Skin of body (tissue), 1 donor: ENCODE measurements at regions not wholly inside any gene's neighbourhood (a gene's known extent, or its start where the extent isn't known, plus 50 kb on each side); places are given as distances from the start of the nearest gene placed in this dataset.
"Not testable (repeated sequence)": the region's sequence is repeated elsewhere in the genome, so short reads cannot be mapped to it uniquely, and the experiment has no call there.

Source experiments
- DNase-seq: peaks from one replicate; lab custom pipeline; 2025; lab: John Stamatoyannopoulos, UW

DNA sequence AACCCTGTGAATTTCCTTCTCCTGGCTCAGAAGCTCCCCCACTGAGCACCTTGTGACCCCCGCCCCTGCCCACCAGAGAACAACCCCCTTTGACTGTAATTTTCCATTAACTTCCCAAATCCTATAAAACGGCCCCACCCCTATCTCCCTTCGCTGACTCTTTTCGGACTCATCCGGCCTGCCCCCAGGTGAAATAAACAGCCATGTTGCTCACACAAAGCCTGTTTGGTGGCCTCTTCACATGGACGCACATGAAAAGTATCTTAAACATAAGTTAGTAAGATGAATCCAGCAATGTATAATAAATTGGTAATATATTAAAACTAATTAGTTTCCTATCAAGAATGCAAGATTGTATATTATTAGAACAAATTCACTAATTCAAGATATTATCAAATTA, 462.3 kb upstream of the NETO1 start:
- DNase-seq = not testable (repeated sequence)

DNA sequence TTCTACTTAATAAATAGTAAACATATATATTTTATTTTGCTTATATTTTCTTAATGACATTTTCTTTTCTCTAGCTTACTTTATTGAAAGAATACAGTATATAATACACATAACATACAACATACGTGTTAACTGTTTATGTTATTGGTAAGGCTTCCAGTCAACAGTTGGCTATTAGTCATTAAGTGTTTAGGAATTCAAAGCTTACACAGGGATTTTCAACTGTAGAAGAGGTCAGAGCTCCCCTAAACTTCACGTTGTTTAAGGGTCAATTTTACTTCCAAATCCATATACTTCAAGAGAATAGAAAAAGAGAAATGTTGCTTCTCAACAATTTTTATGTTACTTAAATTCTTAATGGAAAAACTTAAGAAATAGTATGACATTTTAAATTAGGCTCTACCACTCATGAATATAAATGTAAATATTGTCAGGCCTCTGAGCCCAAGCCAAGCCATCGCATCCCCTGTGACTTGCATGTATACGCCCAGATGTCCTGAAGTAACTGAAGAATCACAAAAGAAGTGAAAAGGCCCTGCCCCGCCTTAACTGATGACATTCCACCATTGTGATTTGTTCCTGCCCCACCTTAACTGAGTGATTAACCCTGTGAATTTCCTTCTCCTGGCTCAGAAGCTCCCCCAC, 456.5 kb upstream of the NETO1 start:
- not testable (repeated sequence) for DNase-seq

DNA sequence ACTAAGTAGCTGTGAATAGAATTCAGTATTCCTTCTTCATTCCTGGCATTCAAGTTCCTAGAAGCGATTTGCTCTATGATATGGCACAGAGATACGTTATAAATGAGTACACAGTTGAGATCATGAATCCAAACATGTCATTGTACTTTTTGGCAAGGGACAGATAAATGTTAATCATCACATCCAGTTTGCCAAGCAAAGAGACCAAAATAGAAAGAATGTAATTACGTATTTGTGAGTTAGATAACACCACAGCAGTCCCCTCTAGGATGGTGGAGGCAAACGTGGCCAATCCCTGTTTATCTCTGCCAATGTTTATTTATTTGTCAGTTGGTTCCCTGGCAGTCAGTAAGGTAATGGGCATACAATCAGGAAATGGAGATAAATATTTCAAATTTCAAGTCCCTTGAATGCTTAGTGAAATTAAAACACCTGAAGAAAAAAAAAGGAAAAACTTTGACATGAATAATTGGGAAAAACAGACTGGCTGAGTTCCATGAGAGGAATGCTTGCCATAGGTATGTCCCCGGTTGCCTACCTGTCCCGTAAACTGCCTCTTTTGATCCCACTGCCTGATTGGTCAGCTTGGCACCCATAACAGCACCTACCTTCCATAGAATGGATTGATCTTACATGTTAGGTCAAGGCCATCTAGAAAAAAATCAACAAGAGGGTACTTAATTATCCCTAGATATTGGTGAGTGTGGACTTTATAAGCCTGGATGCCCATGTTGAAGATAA, 451.1 kb upstream of the NETO1 start:
- no peak for DNase-seq

DNA sequence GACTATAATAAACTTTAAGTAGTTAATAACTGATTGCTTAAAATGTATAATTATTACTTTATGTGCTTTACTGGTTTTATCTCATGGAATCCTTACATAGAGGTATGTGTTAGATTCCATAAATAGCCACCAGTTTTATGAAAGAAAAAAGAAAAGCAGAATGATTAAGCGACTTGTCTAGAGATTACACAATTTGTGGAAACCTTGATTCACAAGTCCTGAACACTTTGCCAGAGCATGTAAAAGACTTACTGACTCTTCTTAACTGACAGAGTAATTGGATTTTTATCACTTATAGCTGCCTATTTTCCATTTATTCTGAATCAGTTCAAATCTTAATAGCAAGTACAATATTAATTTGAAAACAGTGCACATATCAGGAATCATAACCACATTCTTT, 448.7 kb upstream of the NETO1 start:
- no peak for DNase-seq

DNA sequence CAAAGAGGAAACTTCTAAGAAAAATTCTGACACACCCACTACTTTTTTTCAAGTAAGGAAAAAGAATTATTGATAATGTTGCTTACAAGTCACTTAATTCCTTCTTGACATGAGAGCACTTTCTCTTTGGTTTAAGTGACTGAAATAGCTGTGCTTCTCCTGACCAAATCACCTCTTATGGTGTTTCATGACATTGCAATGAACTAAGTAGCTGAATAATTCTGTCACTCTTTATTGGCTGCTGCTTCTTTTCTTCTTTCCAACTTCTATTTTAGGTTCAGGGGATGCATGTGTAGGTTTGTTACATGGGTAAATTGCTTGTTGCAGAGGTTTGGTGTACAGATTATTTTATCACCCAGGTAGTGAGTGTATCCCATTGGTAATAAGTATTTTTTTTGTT, 447.6 kb upstream of the NETO1 start:
- DNase-seq = no peak

DNA sequence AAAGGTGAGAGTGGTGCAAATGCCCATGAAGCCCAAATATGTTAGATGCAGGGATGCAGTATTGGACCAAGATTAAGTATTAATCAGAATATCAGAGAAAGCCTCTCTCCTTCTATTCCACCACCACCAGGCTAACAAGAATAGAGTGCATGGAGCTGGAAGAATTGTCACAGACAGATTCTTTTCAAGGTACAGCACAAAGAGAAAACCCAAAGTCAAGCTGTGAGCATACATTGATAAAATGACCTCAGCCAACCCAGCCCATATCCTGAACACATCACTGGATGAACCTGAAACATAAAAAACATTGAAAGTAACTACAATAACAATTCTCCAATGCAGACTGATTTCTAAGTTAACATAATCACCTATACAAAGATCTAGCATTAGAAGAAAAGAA, 445.7 kb upstream of the NETO1 start:
- no peak for DNase-seq

DNA sequence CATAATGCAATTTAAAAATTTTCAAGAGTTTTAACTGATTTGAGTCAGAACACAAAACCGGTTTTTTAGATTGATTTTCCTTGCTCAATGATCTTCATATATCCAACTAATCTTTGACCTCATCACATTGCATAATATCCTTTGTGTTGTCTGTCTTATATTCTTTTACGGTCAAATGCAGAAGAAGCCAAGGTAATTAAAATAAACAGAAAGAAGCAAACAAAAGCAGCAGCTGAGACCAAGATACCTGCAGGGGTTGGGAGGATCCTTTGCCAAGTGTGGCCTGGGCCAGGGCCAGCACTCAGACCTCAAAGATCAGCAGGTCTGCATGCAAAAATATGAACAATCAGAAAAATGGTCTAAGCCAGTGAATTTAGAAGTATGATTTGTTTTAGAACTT, 428.9 kb upstream of the NETO1 start:
- no peak for DNase-seq

DNA sequence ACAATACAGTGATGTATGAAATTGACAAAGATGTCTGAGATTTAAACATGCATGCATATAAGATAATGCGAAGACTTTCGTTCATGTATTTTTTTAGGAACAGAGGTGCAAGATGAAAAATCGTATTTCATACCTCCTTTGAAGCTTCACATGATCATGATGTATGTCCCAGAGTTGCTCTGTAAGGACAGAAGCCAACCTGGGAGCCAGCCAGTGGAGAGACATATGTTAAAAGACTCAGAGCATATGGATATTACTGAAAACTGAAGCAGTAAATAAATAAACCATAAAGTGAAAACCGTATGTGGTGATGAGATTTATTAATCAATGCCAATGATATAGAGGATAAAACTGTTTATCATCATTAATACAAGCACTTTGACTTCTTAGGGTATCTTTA, 424.4 kb upstream of the NETO1 start:
- no peak for DNase-seq

DNA sequence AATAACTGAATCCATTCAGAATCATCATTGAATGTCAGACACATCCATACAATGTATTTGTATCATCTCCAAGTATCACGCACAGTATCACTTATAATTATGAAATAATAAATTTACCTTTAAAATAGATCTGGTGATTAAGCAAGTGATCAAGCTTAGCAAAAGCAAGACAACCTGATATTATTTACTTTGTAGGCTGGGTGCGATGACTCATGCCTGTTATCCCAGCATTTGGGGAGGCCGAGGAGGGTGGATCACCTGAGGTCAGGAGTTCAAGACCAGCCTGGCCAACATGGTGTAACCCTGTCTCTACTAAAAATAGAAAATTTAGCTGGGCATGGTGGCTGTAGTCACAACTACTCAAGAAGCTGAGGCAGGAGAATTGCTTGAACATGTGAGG, 421.0 kb upstream of the NETO1 start:
- no peak for DNase-seq

DNA sequence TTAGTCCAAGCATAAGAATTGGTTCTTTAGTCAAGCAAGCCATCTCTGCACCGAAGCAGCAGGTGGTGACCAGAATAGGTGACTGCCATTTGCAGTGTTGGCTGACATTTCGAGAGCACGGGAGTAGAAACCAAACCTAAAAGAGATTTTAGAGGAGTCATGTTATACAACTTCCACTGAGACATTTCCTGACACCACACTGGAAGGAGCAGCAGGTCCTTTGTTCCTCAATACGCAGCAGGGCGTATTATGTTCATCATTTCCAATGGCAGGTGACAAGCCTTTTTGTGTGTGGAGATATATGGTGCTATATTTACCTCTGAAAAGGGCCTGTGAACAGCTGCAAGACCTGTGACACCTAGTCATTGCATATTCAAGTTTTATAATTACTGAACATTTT, 418.8 kb upstream of the NETO1 start:
- DNase-seq = no peak

DNA sequence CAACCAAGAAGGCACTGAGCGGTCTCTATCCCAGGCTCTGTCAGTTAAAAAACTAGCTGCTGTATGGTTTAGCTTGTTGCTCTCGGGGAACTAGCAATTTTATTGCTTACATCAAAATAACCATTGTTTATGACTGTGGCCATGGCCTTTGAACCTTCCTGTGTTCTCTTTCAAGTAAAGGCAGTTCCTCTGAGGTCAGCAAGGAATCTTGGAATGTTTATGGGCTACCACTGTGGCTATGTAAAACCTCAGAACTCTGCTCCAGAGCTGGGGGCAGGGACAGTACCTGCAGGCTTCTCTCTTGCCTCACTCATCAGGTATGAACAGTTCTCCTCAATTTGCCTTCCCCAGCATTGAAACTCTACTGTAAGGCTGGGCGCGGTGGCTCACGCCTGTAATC, 416.0 kb upstream of the NETO1 start:
- no peak for DNase-seq

DNA sequence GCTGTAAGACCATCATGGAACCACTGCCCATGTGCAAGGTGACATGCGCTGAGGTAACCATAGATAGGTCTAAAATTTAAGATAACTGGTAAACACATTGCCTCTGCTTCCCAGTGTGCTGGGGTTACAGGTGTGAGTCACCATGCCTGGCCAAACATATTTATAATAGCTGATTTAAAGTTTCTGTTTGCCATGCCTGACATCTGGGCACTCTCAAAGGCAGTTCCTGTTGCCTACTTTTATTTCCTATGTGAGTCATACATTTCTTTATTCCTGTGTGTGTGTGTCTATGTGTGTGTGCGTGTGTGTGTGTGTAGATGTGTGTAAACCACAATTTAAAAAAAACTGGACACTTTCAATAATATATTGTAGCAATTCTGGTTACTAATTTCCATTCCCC, 415.2 kb upstream of the NETO1 start:
- no peak for DNase-seq

DNA sequence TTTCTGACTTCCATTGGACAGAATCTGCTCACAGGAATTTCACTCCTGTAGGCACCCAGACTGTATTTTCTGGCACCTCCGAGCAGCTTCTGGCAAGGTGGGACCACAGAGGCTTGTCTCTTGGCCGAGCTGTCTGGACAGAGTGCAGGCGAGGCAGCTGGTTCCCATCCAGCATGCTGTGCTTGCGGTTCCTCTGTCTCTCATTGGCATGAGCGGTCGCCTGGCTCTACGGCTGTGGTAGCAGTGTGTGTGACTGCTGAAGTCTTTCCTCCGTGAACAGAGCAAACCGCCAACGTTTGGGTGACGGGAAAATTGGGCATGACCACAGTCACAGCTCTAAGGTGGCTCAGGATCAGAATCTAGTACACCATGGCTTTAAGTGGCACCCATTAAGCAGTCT, 411.7 kb upstream of the NETO1 start:
- DNase-seq = no peak

DNA sequence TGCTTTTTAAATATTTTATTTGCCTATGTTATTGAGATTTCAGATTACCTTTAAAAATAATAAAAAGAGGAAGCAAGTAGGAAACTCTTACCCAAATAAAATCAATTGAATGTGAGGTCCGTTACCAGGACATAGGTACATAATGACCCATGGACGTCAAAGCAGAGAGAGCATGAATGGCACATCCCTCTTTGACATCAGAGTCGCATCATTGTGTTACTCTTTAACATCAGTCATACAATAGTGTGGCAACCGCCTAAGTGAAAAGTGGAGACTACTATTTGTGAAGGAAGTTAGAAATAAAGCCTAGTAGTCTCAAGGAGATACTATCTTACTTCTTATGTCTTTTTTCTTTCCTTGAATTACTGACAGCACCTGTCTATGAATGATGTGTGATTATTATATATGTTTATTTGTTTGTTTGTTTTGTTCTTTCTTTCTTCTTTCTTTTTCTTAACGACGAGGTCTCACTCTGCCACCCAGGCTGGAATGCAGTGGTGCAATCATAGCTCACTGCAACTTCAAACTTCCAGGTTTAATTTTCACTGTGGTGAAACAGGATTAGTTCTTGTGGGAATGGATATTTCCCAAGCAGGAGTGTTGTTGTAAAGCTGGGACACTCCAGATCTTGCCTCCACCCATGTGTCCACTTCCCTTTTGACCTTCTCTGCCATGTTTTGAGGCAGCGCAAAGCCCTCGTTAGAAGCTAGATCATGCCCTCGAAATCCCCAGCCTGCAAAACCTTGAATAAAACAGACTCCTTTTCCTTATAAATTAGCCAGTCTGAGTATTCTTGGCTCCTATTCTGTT, 407.2 kb upstream of the NETO1 start:
- DNase-seq = no peak

DNA sequence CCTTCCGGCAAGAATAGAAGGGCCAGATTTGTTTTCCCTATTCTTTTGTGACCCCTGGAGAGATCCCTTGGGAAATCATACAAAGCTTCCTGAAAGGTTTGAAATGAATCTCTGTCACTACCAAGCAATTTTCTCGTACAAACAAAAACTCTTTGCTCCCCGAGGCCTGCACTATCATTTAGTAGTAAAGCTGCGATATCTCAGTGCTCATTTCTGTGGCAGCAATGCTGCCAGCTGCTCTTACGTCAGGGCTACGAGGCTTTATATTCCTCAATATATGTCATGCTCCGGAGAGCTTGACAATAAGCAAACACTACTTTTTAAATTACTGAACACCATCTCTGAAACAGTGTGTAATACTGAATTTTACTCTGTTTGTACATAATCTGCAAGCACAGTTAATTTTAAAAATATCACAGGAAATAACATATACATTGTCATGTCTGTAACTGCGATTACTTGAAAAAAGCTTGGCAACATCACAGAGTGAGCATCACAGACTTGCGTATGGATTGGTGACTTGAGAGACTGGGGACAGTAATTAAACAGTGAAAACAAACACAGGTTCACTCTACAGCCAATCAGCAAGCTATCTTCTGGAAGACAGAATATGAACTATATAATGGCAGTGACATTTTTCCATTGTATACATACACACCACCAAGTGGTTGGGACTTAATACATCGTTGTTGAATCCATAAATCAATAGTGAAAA, 403.3 kb upstream of the NETO1 start:
- no peak for DNase-seq

DNA sequence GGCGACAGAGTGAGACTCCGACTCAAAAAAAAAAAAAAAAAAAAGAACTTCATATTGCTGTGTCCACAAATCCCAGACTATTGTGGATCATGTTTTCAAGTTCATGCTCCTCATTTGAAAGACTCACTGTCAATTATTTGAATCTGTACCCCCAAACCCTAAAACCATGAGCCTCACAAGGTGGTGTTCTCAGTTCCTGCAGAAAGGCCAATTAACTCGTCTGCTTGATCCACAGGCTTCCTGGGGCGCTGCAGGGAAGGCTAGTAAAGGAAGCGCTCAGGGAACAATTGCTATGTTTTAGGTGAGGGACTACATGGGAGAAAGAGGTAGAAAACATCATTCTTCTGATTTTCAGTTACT, 396.8 kb upstream of the NETO1 start:
- DNase-seq = no peak

DNA sequence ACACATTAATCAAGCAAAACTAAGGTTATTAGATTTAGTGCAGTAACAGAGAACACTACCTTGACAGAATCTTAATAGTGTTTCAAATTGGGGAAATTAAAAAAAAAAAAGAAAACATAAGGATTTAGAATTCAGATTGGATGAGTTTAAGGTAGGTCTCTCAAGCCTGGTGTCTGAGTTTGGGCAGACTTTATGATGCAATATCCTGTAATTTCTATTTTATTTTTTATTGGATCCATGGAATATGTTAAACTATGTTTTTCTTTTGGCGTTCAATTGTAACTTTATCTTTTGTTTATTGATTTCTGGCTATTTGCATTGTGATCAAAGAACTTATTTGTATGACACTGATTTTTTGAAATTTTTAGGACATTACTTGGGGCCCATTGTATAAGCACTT, 394.1 kb upstream of the NETO1 start:
- DNase-seq = no peak

DNA sequence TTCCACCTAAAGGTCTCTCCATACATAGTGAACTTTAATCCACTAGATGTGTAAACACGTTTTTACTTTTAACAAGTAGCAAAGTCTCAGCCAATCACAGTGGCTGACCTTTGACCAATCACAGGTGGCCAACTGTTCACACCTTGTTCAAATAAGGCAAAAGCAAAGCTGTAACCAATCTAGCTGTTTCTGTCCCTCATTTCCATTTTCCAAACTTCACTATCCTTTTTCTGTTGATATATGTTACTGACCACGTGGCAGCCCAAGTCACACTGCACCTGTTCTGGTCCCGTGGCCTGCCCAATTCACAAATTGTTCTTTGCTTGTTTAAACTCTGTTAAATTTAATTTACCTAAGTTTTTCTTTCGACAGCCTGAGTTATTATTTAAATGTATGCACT, 393.5 kb upstream of the NETO1 start:
- no peak for DNase-seq

DNA sequence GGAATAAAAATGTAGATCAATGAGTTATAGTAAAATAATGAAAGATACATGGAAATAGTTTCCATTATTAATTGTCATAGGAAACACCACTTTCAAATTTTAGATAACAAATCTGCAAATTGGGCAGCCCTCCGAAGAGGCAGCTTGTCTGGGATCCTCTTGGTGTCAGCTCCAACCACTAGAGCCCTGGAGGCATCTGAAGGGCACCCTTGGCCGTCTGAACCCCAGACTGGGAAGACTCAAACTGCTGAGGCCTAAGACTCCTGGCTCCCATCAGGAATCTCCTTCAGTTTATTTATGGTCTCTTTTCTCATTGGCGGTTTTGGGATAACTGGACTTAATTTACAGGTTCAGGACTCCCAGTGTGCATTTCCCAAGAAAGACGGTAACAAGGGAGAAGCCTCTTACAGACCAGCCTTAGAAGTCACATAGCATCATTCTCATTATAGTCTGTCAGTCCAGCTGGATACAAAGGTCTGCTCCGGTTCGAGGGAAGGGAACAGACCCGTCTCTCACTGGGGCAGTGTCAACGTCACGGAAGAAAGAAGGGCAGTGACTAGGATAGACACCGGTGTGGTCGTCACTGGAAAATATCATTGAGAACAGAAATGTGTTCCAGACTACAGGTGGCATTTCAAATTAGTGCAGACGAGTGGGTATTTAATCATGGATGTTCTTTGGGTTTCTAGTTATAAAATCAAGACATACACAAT, 390.7 kb upstream of the NETO1 start:
- no peak for DNase-seq

DNA sequence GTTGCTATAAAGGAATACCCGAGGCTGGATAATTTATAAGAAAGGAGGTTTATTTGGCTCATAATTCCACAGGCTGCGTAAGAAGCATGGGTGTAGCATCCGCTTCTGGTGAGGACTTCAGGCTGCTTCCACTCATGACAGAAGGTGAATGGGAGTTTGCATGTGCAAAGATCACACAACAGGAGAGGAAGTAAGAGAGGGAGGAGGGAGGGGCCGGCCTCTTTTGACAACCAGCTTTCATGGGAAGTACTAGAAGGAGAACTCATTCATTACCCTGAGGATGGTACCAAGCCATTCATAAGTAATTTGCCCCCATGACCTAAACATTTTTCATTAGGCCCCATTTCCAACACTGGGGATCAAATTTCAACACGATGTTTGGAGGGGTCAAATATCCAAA, 386.8 kb upstream of the NETO1 start:
- no peak for DNase-seq

DNA sequence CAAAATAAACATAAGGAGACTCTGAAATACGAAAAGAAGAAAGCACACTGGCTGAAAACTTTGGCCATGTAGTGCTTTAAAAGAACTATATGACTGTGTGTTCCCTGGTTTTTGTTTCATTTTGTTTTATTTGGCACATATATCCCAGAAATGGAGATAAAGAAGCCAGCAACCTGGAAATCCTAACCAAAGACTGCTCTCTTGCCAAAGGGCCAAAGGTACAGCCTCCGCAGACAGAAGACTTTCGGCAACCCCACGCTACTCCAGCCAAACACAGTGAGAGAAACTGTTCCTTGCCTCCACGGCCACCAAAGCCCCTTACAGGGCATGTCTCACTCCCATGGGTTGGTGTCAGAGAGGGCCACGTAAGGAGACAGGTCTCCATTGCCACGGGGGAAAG, 381.2 kb upstream of the NETO1 start:
- no peak for DNase-seq
